ENCODE measurements at regions not wholly inside any gene's neighbourhood (a gene's known extent, or its start where the extent isn't known, plus 50 kb on each side); places are given as distances from the start of the nearest gene placed in this dataset.

GRCh38 chr20:24895898-24896658 is 53.0 kb upstream of the CST7 start:
- no peaks in the 10 kb centered on the region for H3K4me1 ChIP-seq (ENCODE audit: low read length)
- peaks cover 11% of the 10 kb centered on the region for H3K36me3 ChIP-seq (replicated peaks; ENCODE audit: low read depth, low read length)
- H3K27me3 ChIP-seq (ENCODE audit: low read depth, low read length), result no peaks in the 10 kb centered on the region
- H2AFZ ChIP-seq (ENCODE audit: low read depth, low read length), result no peak overlapping the region
- H3K4me3 ChIP-seq (ENCODE audit: low read length), result no peak overlapping the region
- TF ChIP-seq EZH2phosphoT487 (IDR thresholded peaks at IDR 0.05; ENCODE audit: low read depth) (no peak), CTCF (IDR thresholded peaks at IDR 0.05; ENCODE audit: low read depth, low read length) (no peak)
- H3K4me2 ChIP-seq (ENCODE audit: low read length), result no peak overlapping the region
- H3K27ac ChIP-seq (ENCODE audit: low read length), result no peak overlapping the region
- no peaks in the 10 kb centered on the region for H4K20me1 ChIP-seq (ENCODE audit: insufficient read depth, low read length)
- peaks cover 14% of the 10 kb centered on the region for H3K9me3 ChIP-seq (ENCODE audit: insufficient read depth, low read length)
- H3K79me2 ChIP-seq (ENCODE audit: low read length), result no peaks in the 10 kb centered on the region
- no peak overlapping the region for H3K9ac ChIP-seq (ENCODE audit: low read length)

- no peak overlapping the region for H3K27ac ChIP-seq (ENCODE audit: low read length)
- no peaks in the 10 kb centered on the region for H3K79me2 ChIP-seq (ENCODE audit: low read length)
- no peak for TF ChIP-seq CTCF (IDR thresholded peaks at IDR 0.05; ENCODE audit: low read depth, low read length)
- no peak for TF ChIP-seq EZH2phosphoT487 (IDR thresholded peaks at IDR 0.05; ENCODE audit: low read depth)
These were observed 52.1 kb upstream of the CST7 start for GRCh38 chr20:24896984-24897383.

GRCh38 chr20:24897974-24898373 is 51.1 kb upstream of the CST7 start:
- no peak for TF ChIP-seq EZH2phosphoT487 (IDR thresholded peaks at IDR 0.05; ENCODE audit: low read depth)
- TF ChIP-seq CTCF (IDR thresholded peaks at IDR 0.05; ENCODE audit: low read depth, low read length), result no peak
- no peaks in the 10 kb centered on the region for H3K27me3 ChIP-seq (ENCODE audit: low read depth, low read length)
- no peaks in the 10 kb centered on the region for H3K4me1 ChIP-seq (ENCODE audit: low read length)
- no peak overlapping the region for H2AFZ ChIP-seq (ENCODE audit: low read depth, low read length)
- no peak overlapping the region for H3K27ac ChIP-seq (ENCODE audit: low read length)
- no peaks in the 10 kb centered on the region for H4K20me1 ChIP-seq (ENCODE audit: insufficient read depth, low read length)
- H3K36me3 ChIP-seq (replicated peaks; ENCODE audit: low read depth, low read length), result peaks cover 11% of the 10 kb centered on the region
- no peak overlapping the region for H3K4me2 ChIP-seq (ENCODE audit: low read length)
- no peaks in the 10 kb centered on the region for H3K79me2 ChIP-seq (ENCODE audit: low read length)
- no peak overlapping the region for H3K9ac ChIP-seq (ENCODE audit: low read length)
- H3K9me3 ChIP-seq (ENCODE audit: insufficient read depth, low read length), result peaks cover 14% of the 10 kb centered on the region
- H3K4me3 ChIP-seq (ENCODE audit: low read length), result no peak overlapping the region

More at GRCh38 chr20:24896984-24897383, 52.1 kb upstream of the CST7 start:
- Histone ChIP-seq H3K4me2 (ENCODE audit: low read length) (no peak overlapping the region), H2AFZ (ENCODE audit: low read depth, low read length) (no peak overlapping the region), H3K4me1 (ENCODE audit: low read length) (no peaks in the 10 kb centered on the region), H3K36me3 (replicated peaks; ENCODE audit: low read depth, low read length) (peaks cover 11% of the 10 kb centered on the region), H3K9ac (ENCODE audit: low read length) (no peak overlapping the region), H3K4me3 (ENCODE audit: low read length) (no peak overlapping the region), H4K20me1 (ENCODE audit: insufficient read depth, low read length) (no peaks in the 10 kb centered on the region), H3K27me3 (ENCODE audit: low read depth, low read length) (no peaks in the 10 kb centered on the region), H3K9me3 (ENCODE audit: insufficient read depth, low read length) (peaks cover 14% of the 10 kb centered on the region)

- Histone ChIP-seq H2AFZ (ENCODE audit: low read depth, low read length) (no peak overlapping the region), H3K79me2 (ENCODE audit: low read length) (no peaks in the 10 kb centered on the region), H3K9me3 (ENCODE audit: insufficient read depth, low read length) (peaks cover 14% of the 10 kb centered on the region), H3K4me1 (ENCODE audit: low read length) (no peaks in the 10 kb centered on the region), H3K4me3 (ENCODE audit: low read length) (no peak overlapping the region), H3K4me2 (ENCODE audit: low read length) (no peak overlapping the region), H3K9ac (ENCODE audit: low read length) (no peak overlapping the region), H3K27ac (ENCODE audit: low read length) (no peak overlapping the region), H3K36me3 (replicated peaks; ENCODE audit: low read depth, low read length) (peaks cover 11% of the 10 kb centered on the region), H4K20me1 (ENCODE audit: insufficient read depth, low read length) (no peaks in the 10 kb centered on the region), H3K27me3 (ENCODE audit: low read depth, low read length) (no peaks in the 10 kb centered on the region)
- TF ChIP-seq EZH2phosphoT487 (IDR thresholded peaks at IDR 0.05; ENCODE audit: low read depth) (no peak), CTCF (IDR thresholded peaks at IDR 0.05; ENCODE audit: low read depth, low read length) (no peak)
These were observed 49.9 kb upstream of the CST7 start for GRCh38 chr20:24899153-24899552.

Measured in OCI-LY3 (cell line).